ENCODE measurements at regions not wholly inside any gene's neighbourhood (a gene's known extent, or its start where the extent isn't known, plus 50 kb on each side); places are given as distances from the start of the nearest gene placed in this dataset.

DNA sequence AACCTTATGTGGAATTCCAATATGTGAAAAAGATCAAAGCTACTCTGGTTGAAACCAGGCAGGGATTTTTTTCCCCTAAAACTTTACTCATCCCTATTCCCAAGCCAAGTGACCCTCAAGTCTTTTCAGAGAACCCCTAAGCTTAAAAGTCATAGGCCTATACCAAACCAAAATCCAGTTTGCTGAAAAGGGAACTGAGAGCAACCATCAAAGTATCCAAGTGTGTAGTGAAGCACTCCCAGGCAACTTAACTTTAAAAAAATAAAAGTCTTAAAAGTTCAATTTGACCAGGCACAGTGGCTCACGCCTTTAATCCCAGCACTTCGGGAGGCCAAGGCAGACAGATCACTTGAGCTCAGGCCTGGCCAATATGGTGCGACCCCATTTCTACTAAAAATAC, 101.2 kb upstream of the DAAM1 start:
- no peak for TF ChIP-seq POLR2A (IDR thresholded peaks at IDR 0.05; ENCODE audit: low read depth, low read length)
- no peak for TF ChIP-seq POLR2AphosphoS5 (IDR thresholded peaks at IDR 0.05; ENCODE audit: low read depth, low read length)
- no peak for TF ChIP-seq PAX5 (IDR thresholded peaks at IDR 0.05; ENCODE audit: insufficient read depth, low read length, severe bottlenecking)
- TF ChIP-seq TAF1 (IDR thresholded peaks at IDR 0.05; ENCODE audit: low read depth, low read length): no peak
